OCI-LY7 (cell line): ENCODE measurements at regions not wholly inside any gene's neighbourhood (a gene's known extent, or its start where the extent isn't known, plus 50 kb on each side); places are given as distances from the start of the nearest gene placed in this dataset.

Experiments used
- BruUV-seq: library from RNA; stranded (reverse); fragments of 400-500 nt; replicated peaks from 2 replicates; lab custom pipeline; 2021; lab: Mats Ljungman, UMichigan
- CTCF ChIA-PET: fragments of 300-600 bp; sonication (Branson Sonifier 250); formaldehyde crosslinking; loops from one replicate; lab custom pipeline; 2022; ENCODE audit warnings: antibody characterized with exemption; ENCODE audit not compliant: unreplicated experiment; lab: Charles Lee
- POLR2A ChIA-PET: fragments of 300-600 bp; sonication (Branson Sonifier 250); formaldehyde crosslinking; loops from one replicate; lab custom pipeline; 2022; ENCODE audit warnings: antibody characterized with exemption; lab: Charles Lee
- DNase-seq: peaks from one replicate; pipeline ENCODE4 v3.0.0-alpha.2; 2015; ENCODE audit warnings: low spot score
- H2AFZ ChIP-seq: fragments of 200-600 bp; sonication (generic), shearing (Covaris generic); 2 replicates; pipeline ENCODE4 v1.6.1; 2014; ENCODE audit warnings: mild to moderate bottlenecking, antibody characterized with exemption, low read length, moderate library complexity
- H3K27ac ChIP-seq: fragments of 200-600 bp; sonication (generic); 2 replicates; pipeline ENCODE4 v1.5.1; 2014; ENCODE audit warnings: mixed run types, low read depth, mild to moderate bottlenecking, moderate library complexity, low read length, inconsistent platforms; ENCODE audit not compliant: poor library complexity, severe bottlenecking
- H3K36me3 ChIP-seq: fragments of 200-600 bp; sonication (generic); 2 replicates; pipeline ENCODE4 v1.6.1; 2014; ENCODE audit warnings: mild to moderate bottlenecking, antibody characterized with exemption, low read length, moderate library complexity, mixed read lengths; ENCODE audit not compliant: insufficient read depth
- H3K4me1 ChIP-seq: fragments of 200-600 bp; sonication (generic); 2 replicates; pipeline ENCODE4 v1.5.1; 2014; ENCODE audit warnings: mild to moderate bottlenecking, low read length; ENCODE audit not compliant: insufficient read depth, poor library complexity, severe bottlenecking
- H3K4me2 ChIP-seq: fragments of 200-600 bp; sonication (generic); 2 replicates; pipeline ENCODE4 v1.6.1; 2014; ENCODE audit warnings: mild to moderate bottlenecking, low read length
- H3K4me3 ChIP-seq: fragments of 200-600 bp; sonication (generic); 2 replicates; pipeline ENCODE4 v1.5.1; 2014; ENCODE audit warnings: mild to moderate bottlenecking, low read depth, low read length; ENCODE audit not compliant: poor library complexity, severe bottlenecking
- H3K79me2 ChIP-seq: fragments of 200-600 bp; sonication (generic); 2 replicates; pipeline ENCODE4 v1.6.1; 2016; ENCODE audit warnings: low read depth, mild to moderate bottlenecking, low read length, moderate library complexity, mixed read lengths; ENCODE audit not compliant: insufficient read depth
- H3K9me2 ChIP-seq: fragments of 200-600 bp; sonication (generic); 2 replicates; pipeline ENCODE4 v1.6.1; 2016; ENCODE audit warnings: mild to moderate bottlenecking, low read length, mixed read lengths; ENCODE audit not compliant: insufficient read depth
- H3K9me3 ChIP-seq: fragments of 200-600 bp; sonication (generic); 2 replicates; pipeline ENCODE4 v1.6.1; 2014; ENCODE audit warnings: mild to moderate bottlenecking, mixed run types, low read length, mixed read lengths
- H4K20me1 ChIP-seq: fragments of 200-600 bp; sonication (generic); 2 replicates; pipeline ENCODE4 v1.6.1; 2014; ENCODE audit warnings: mild to moderate bottlenecking, antibody characterized with exemption, low read length, moderate library complexity, mixed read lengths; ENCODE audit not compliant: insufficient read depth
- CTCF ChIP-seq: fragments of 200-600 bp; sonication (generic); conservative IDR thresholded peaks from 2 replicates; pipeline ENCODE4 v1.5.1; 2014; ENCODE audit warnings: mild to moderate bottlenecking, antibody characterized with exemption, low read length, moderate library complexity, mixed read lengths
- EZH2phosphoT487 ChIP-seq: fragments of 200-600 bp; sonication (generic); IDR thresholded peaks from 2 replicates; pipeline ENCODE4 v1.6.1; 2018; ENCODE audit warnings: low read depth, borderline replicate concordance, mild to moderate bottlenecking, mixed run types, antibody characterized with exemption, low read length, moderate library complexity, mixed read lengths
- intact Hi-C: fragments of 100-400 bp; cut with micrococcal nuclease; formaldehyde crosslinking; loops from one replicate; pipeline ENCODE4 v1.10.0; 2022; ENCODE audit not compliant: unreplicated experiment

GRCh38 chr4:170773709-170774273, 684.0 kb upstream of the AADAT start:
- H3K36me3 ChIP-seq = no peaks in the 10 kb centered on the region
- ChIA-PET POLR2A (no interaction called here), CTCF (no interaction called here)
- H3K4me2 ChIP-seq = no peak overlapping the region
- no peak for DNase-seq
- no TSS peak for BruUV-seq
- intact Hi-C loops = no loop called here
- H2AFZ ChIP-seq = no peak overlapping the region
- H3K4me1 ChIP-seq = no peaks in the 10 kb centered on the region
- no peak overlapping the region for H3K4me3 ChIP-seq
- no peaks in the 10 kb centered on the region for H4K20me1 ChIP-seq
- H3K9me3 ChIP-seq = no peaks in the 10 kb centered on the region
- H3K79me2 ChIP-seq = no peaks in the 10 kb centered on the region
- no peak overlapping the region for H3K27ac ChIP-seq
- TF ChIP-seq EZH2phosphoT487 (no peak), CTCF (no peak)
- H3K9me2 ChIP-seq = no peaks in the 10 kb centered on the region

GRCh38 chr4:170772429-170772828, 682.7 kb upstream of the AADAT start:
- Histone ChIP-seq H4K20me1 (no peaks in the 10 kb centered on the region), H3K36me3 (no peaks in the 10 kb centered on the region), H3K4me2 (no peak overlapping the region), H3K9me2 (no peaks in the 10 kb centered on the region), H3K27ac (no peak overlapping the region), H2AFZ (no peak overlapping the region), H3K4me3 (no peak overlapping the region), H3K4me1 (no peaks in the 10 kb centered on the region), H3K9me3 (no peaks in the 10 kb centered on the region), H3K79me2 (no peaks in the 10 kb centered on the region)
- POLR2A ChIA-PET = no interaction called here
- TF ChIP-seq CTCF (no peak), EZH2phosphoT487 (no peak)
- no peak for DNase-seq
- no TSS peak for BruUV-seq
- CTCF ChIA-PET = no interaction called here
- intact Hi-C loops = no loop called here

GRCh38 chr4:170770664-170771063, 680.9 kb upstream of the AADAT start:
- Histone ChIP-seq H3K9me3 (no peaks in the 10 kb centered on the region), H4K20me1 (no peaks in the 10 kb centered on the region), H3K4me1 (no peaks in the 10 kb centered on the region), H2AFZ (no peak overlapping the region), H3K79me2 (no peaks in the 10 kb centered on the region), H3K36me3 (no peaks in the 10 kb centered on the region), H3K9me2 (no peaks in the 10 kb centered on the region), H3K4me2 (no peak overlapping the region), H3K27ac (no peak overlapping the region), H3K4me3 (no peak overlapping the region)
- TF ChIP-seq EZH2phosphoT487 = no peak
- no peak for TF ChIP-seq CTCF
- no peak for DNase-seq
- ChIA-PET CTCF (no interaction called here), POLR2A (interaction anchor here (0.6 to 1.2 kb wide), 2 partner anchors 11 to 425 kb away, joined by 3 read pairs; no protein-coding TSS in a partner anchor)
- intact Hi-C loops = no loop called here
- BruUV-seq = no TSS peak
